GM12878 (cell line): ENCODE measurements at regions not wholly inside any gene's neighbourhood (a gene's known extent, or its start where the extent isn't known, plus 50 kb on each side); places are given as distances from the start of the nearest gene placed in this dataset.

Source experiments
- CHD4 ChIP-seq: fragments of 200-600 bp; sonication (generic); IDR thresholded peaks from 2 replicates; pipeline ENCODE4 v1.6.1; 2016; ENCODE audit warnings: mild to moderate bottlenecking
- CTCF ChIP-seq, 3 experiments: IDR thresholded peaks in 2 of 3; conservative IDR thresholded peaks in 1 of 3; 2 replicates each; pipeline ENCODE4 v1.5.1; 2011; ENCODE audit warnings: low read depth in 3 of 3, low read length in 3 of 3, mild to moderate bottlenecking in 3 of 3, control low read depth in 2 of 3, moderate library complexity in 2 of 3, inconsistent platforms in 1 of 3, mixed read lengths in 1 of 3; ENCODE audit not compliant: control insufficient read depth in 2 of 3, insufficient read depth in 1 of 3; ENCODE audit errors: extremely low read depth in 1 of 3
- EZH2 ChIP-seq: IDR thresholded peaks from 2 replicates; pipeline ENCODE4 v1.6.1; 2012; ENCODE audit warnings: low read depth, mild to moderate bottlenecking, control low read depth, inconsistent platforms, low read length, borderline replicate concordance; ENCODE audit not compliant: control insufficient read depth
- FOS ChIP-seq: IDR thresholded peaks from 3 replicates; pipeline ENCODE4 v1.6.1; 2011; ENCODE audit warnings: borderline replicate concordance; ENCODE audit not compliant: insufficient read length; ENCODE audit errors: extremely low read depth
- JUND ChIP-seq: IDR thresholded peaks from 2 replicates; pipeline ENCODE4 v1.6.1; 2012; ENCODE audit warnings: low read depth, mild to moderate bottlenecking, low read length, improper control_type of control experiment, moderate library complexity
- MEF2A ChIP-seq: IDR thresholded peaks from 2 replicates; pipeline ENCODE4 v1.6.1; 2011; ENCODE audit warnings: low read depth, mild to moderate bottlenecking, low read length, moderate library complexity; ENCODE audit not compliant: insufficient read depth
- POLR2A ChIP-seq: IDR thresholded peaks from 2 replicates; pipeline ENCODE4 v1.6.1; 2011; ENCODE audit warnings: low read depth, mild to moderate bottlenecking, low read length
- RCOR1 ChIP-seq: conservative IDR thresholded peaks from 2 replicates; pipeline ENCODE4 v1.6.1; 2012; ENCODE audit warnings: low read depth, low read length, improper control_type of control experiment
- RFX5 ChIP-seq: IDR thresholded peaks from 2 replicates; pipeline ENCODE4 v1.6.1; 2011; ENCODE audit warnings: low read depth, low read length, improper control_type of control experiment
- SMC3 ChIP-seq: IDR thresholded peaks from 2 replicates; pipeline ENCODE4 v1.6.1; 2011; ENCODE audit warnings: low read length, improper control_type of control experiment, borderline replicate concordance
- USF2 ChIP-seq: IDR thresholded peaks from 2 replicates; pipeline ENCODE4 v1.6.1; 2011; ENCODE audit warnings: low read depth, low read length, improper control_type of control experiment, borderline replicate concordance
- ZNF274 ChIP-seq: IDR thresholded peaks from one replicate; pipeline ENCODE4 v1.8.0; 2011; ENCODE audit not compliant: insufficient read length, insufficient read depth
- ZNF384 ChIP-seq: IDR thresholded peaks from 2 replicates; pipeline ENCODE4 v1.6.1; 2012; ENCODE audit warnings: low read depth, mild to moderate bottlenecking, low read length, improper control_type of control experiment, borderline replicate concordance

GRCh38 chr4:38357546-38357945 lies 306.5 kb upstream of the KLF3 start:
- TF ChIP-seq POLR2A = no peak
- no peak for TF ChIP-seq USF2
- TF ChIP-seq EZH2 = no peak
- no peak for TF ChIP-seq CTCF (IDR thresholded peaks at IDR 0.05 in 2 of 3, conservative IDR thresholded peaks at IDR 0.05 in 1 of 3; ENCODE audit: control insufficient read depth in 2 of 3, extremely low read depth in 1 of 3, insufficient read depth in 1 of 3, low read depth in 3 of 3, low read length in 3 of 3)
- no peak for TF ChIP-seq ZNF274
- TF ChIP-seq CHD4 = no peak
- no peak for TF ChIP-seq MEF2A
- TF ChIP-seq JUND = no peak
- TF ChIP-seq RFX5 = no peak
- no peak for TF ChIP-seq SMC3
- no peak for TF ChIP-seq ZNF384
- TF ChIP-seq RCOR1 = no peak
- no peak for TF ChIP-seq FOS
